Mammary epithelial cell (primary cell): ENCODE measurements at regions not wholly inside any gene's neighbourhood (a gene's known extent, or its start where the extent isn't known, plus 50 kb on each side); places are given as distances from the start of the nearest gene placed in this dataset.

ENCODE experiments used
- EZH2 ChIP-seq: IDR thresholded peaks from 2 replicates; pipeline ENCODE4 v1.6.1; 2012; ENCODE audit warnings: low read length, inconsistent platforms, borderline replicate concordance
- TF ChIP-seq, protein P1 (sequence below), 2 donors: IDR thresholded peaks in 1 of 2; conservative IDR thresholded peaks in 1 of 2; 2 replicates each; pipeline ENCODE4 v1.5.1; 2011 to 2012; ENCODE audit warnings: inconsistent platforms in 2 of 2, low read length in 2 of 2, mild to moderate bottlenecking in 2 of 2, control low read depth in 1 of 2, low read depth in 1 of 2; ENCODE audit not compliant: insufficient read depth in 1 of 2; ENCODE audit errors: extremely low read depth in 1 of 2

DNA sequence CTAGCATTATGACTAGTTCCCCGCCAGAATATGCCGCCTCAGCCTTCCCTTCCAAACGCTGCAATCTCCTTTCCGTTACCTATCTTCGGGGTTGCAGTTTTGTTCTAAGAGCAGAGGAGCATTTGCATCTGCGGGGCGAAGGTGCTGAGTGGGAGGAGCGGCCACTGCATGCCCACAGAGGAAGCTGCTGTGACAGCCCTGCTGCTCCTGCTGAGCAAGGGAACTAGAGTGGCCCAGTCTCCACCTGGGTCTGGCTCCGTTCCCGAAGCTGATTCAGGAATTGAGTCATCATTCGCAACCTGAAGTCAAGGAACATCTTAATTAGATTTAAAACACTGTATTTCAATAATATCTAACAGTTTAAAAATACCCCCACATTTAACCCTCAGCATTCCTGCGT is 98.2 kb upstream of the TJP1 start:
- TF ChIP-seq, protein P1, sequence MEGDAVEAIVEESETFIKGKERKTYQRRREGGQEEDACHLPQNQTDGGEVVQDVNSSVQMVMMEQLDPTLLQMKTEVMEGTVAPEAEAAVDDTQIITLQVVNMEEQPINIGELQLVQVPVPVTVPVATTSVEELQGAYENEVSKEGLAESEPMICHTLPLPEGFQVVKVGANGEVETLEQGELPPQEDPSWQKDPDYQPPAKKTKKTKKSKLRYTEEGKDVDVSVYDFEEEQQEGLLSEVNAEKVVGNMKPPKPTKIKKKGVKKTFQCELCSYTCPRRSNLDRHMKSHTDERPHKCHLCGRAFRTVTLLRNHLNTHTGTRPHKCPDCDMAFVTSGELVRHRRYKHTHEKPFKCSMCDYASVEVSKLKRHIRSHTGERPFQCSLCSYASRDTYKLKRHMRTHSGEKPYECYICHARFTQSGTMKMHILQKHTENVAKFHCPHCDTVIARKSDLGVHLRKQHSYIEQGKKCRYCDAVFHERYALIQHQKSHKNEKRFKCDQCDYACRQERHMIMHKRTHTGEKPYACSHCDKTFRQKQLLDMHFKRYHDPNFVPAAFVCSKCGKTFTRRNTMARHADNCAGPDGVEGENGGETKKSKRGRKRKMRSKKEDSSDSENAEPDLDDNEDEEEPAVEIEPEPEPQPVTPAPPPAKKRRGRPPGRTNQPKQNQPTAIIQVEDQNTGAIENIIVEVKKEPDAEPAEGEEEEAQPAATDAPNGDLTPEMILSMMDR (conservative IDR thresholded peaks at IDR 0.05 in 1 of 2, IDR thresholded peaks at IDR 0.05 in 1 of 2; ENCODE audit: extremely low read depth in 1 of 2, insufficient read depth in 1 of 2, low read depth in 1 of 2, low read length in 2 of 2): no peak
- TF ChIP-seq EZH2: no peak
